ENCODE measurements at regions not wholly inside any gene's neighbourhood (a gene's known extent, or its start where the extent isn't known, plus 50 kb on each side); places are given as distances from the start of the nearest gene placed in this dataset.

DNA sequence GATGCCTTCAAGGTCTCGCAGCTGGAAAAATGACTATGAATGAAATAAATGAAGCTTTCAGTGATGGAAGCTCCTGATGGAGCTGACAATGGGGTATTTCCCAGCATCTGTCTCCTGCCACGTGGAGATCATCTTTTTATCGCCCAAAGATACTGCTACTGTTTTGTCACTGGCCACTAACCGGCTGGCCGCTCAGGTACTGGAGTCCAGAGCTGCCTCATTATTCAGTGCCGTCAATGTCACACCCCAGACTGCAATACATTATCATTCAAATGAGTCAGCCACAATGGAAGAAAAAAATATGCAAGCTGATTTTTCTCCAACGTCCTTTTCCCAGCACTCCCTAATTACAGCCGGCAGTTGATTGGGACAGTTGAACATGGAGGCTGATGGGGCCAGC lies 280.4 kb downstream of the ZSWIM6 start:
- H3K9ac ChIP-seq (ENCODE audit: low read length), result no peak overlapping the region
- no peaks in the 10 kb centered on the region for H3K4me1 ChIP-seq (ENCODE audit: insufficient read depth, low read length)
- no peak overlapping the region for H3K4me3 ChIP-seq (ENCODE audit: low read depth in 1 of 2, low read length in 2 of 2)
- no peaks in the 10 kb centered on the region for H3K9me3 ChIP-seq (ENCODE audit: low read length)
- no peak overlapping the region for H3K27ac ChIP-seq (ENCODE audit: low read depth, low read length)
- H3K27me3 ChIP-seq (ENCODE audit: control insufficient read depth in 1 of 2, insufficient read depth in 2 of 2, low read length in 2 of 2), result no peaks in the 10 kb centered on the region
- no peaks in the 10 kb centered on the region for H3K36me3 ChIP-seq (ENCODE audit: insufficient read depth, low read length)

- Histone ChIP-seq H3K9me3 (ENCODE audit: low read length) (no peaks in the 10 kb centered on the region), H3K27me3 (ENCODE audit: control insufficient read depth in 1 of 2, insufficient read depth in 2 of 2, low read length in 2 of 2) (no peaks in the 10 kb centered on the region), H3K9ac (ENCODE audit: low read length) (no peak overlapping the region), H3K4me1 (ENCODE audit: insufficient read depth, low read length) (no peaks in the 10 kb centered on the region), H3K27ac (ENCODE audit: low read depth, low read length) (no peak overlapping the region), H3K4me3 (ENCODE audit: low read depth in 1 of 2, low read length in 2 of 2) (no peak overlapping the region), H3K36me3 (ENCODE audit: insufficient read depth, low read length) (no peaks in the 10 kb centered on the region)
Observed at GRCh38 chr5:61613679-61614078, 281.6 kb downstream of the ZSWIM6 start.

GRCh38 chr5:61614606-61615005 lies 282.5 kb downstream of the ZSWIM6 start:
- Histone ChIP-seq H3K9ac (ENCODE audit: low read length) (no peak overlapping the region), H3K4me3 (ENCODE audit: low read depth in 1 of 2, low read length in 2 of 2) (no peak overlapping the region), H3K9me3 (ENCODE audit: low read length) (no peaks in the 10 kb centered on the region), H3K27ac (ENCODE audit: low read depth, low read length) (no peak overlapping the region), H3K27me3 (ENCODE audit: control insufficient read depth in 1 of 2, insufficient read depth in 2 of 2, low read length in 2 of 2) (no peaks in the 10 kb centered on the region), H3K4me1 (ENCODE audit: insufficient read depth, low read length) (peaks cover under 1% of the 10 kb centered on the region), H3K36me3 (ENCODE audit: insufficient read depth, low read length) (no peaks in the 10 kb centered on the region)

DNA sequence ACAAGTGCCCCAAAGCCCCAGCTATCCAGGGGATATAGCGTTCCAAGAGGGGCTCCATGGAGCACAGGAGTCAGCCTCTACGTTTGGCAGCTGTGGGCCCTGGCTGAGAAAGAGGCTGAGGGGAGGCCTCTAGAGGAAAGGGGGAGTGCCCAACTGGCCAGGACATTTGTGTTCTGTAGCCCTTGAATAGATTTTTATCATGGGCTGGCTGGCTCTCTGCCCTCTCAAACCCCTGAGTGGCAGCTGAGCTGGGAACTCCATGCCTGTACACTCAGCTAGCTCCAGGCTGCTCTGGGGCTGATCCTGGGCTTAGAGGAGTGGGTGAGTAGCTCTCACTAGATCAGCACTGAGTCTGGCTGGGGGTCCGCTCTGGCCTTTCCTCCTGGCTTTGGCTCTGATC lies 285.0 kb downstream of the ZSWIM6 start:
- Histone ChIP-seq H3K27ac (ENCODE audit: low read depth, low read length) (no peak overlapping the region), H3K9me3 (ENCODE audit: low read length) (no peaks in the 10 kb centered on the region), H3K4me3 (ENCODE audit: low read depth in 1 of 2, low read length in 2 of 2) (no peak overlapping the region), H3K9ac (ENCODE audit: low read length) (no peak overlapping the region), H3K27me3 (ENCODE audit: control insufficient read depth in 1 of 2, insufficient read depth in 2 of 2, low read length in 2 of 2) (no peaks in the 10 kb centered on the region), H3K4me1 (ENCODE audit: insufficient read depth, low read length) (peaks cover 19% of the 10 kb centered on the region), H3K36me3 (ENCODE audit: insufficient read depth, low read length) (no peaks in the 10 kb centered on the region)

GRCh38 chr5:61617995-61618525 lies 286.0 kb downstream of the ZSWIM6 start:
- Histone ChIP-seq H3K9me3 (ENCODE audit: low read length) (no peaks in the 10 kb centered on the region), H3K4me3 (ENCODE audit: low read depth in 1 of 2, low read length in 2 of 2) (no peak overlapping the region), H3K4me1 (ENCODE audit: insufficient read depth, low read length) (peaks cover 19% of the 10 kb centered on the region), H3K9ac (ENCODE audit: low read length) (no peak overlapping the region), H3K36me3 (ENCODE audit: insufficient read depth, low read length) (no peaks in the 10 kb centered on the region), H3K27ac (ENCODE audit: low read depth, low read length) (no peak overlapping the region), H3K27me3 (ENCODE audit: control insufficient read depth in 1 of 2, insufficient read depth in 2 of 2, low read length in 2 of 2) (no peaks in the 10 kb centered on the region)

DNA sequence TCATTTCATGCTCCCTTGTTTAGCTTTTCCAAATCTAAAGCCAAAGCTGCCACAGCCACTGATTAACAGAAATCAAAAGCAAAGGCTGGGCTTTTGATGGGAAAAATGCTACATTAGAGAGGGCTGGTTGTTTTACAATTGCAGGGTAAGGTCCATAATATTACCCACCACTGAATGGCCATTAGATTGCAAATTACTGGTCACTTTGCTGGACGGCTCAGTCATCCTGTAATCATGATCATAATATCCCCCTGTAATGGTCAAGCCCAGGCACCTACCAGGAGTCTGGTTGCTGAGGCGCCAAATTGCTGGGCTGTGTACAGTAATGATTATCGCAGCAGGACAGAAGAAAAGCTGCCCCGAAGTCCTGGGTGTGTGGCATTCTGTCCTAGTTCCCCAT lies 286.5 kb downstream of the ZSWIM6 start:
- H3K9ac ChIP-seq (ENCODE audit: low read length), result no peak overlapping the region
- no peak overlapping the region for H3K4me3 ChIP-seq (ENCODE audit: low read depth in 1 of 2, low read length in 2 of 2)
- H3K27ac ChIP-seq (ENCODE audit: low read depth, low read length), result no peak overlapping the region
- H3K36me3 ChIP-seq (ENCODE audit: insufficient read depth, low read length), result no peaks in the 10 kb centered on the region
- no peaks in the 10 kb centered on the region for H3K27me3 ChIP-seq (ENCODE audit: control insufficient read depth in 1 of 2, insufficient read depth in 2 of 2, low read length in 2 of 2)
- H3K4me1 ChIP-seq (ENCODE audit: insufficient read depth, low read length), result peaks cover 19% of the 10 kb centered on the region
- H3K9me3 ChIP-seq (ENCODE audit: low read length), result no peaks in the 10 kb centered on the region

DNA sequence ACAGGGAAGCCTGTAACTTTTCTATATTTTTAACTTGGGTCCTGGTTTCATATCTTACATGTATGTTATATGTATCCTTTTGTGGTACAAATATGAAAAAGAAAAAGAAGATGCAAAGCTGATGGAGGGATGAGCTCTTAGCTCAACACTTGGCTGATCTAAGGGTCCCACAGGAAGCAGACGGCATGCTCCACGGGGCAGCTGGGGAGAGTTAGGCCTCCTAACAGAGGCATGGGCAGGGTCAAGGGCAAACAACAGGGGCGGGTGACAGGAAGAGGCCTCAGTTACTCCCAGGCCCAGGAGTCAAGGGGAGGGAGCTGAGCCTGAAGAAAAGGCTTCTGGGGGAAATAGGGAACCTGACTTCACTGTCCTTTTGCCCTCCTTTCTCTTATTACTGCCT lies 287.2 kb downstream of the ZSWIM6 start:
- no peak overlapping the region for H3K27ac ChIP-seq (ENCODE audit: low read depth, low read length)
- no peaks in the 10 kb centered on the region for H3K9me3 ChIP-seq (ENCODE audit: low read length)
- no peaks in the 10 kb centered on the region for H3K36me3 ChIP-seq (ENCODE audit: insufficient read depth, low read length)
- no peaks in the 10 kb centered on the region for H3K27me3 ChIP-seq (ENCODE audit: control insufficient read depth in 1 of 2, insufficient read depth in 2 of 2, low read length in 2 of 2)
- H3K4me3 ChIP-seq (ENCODE audit: low read depth in 1 of 2, low read length in 2 of 2), result no peak overlapping the region
- H3K9ac ChIP-seq (ENCODE audit: low read length), result no peak overlapping the region
- peaks cover 19% of the 10 kb centered on the region for H3K4me1 ChIP-seq (ENCODE audit: insufficient read depth, low read length)

- H3K27ac ChIP-seq (ENCODE audit: low read depth, low read length), result no peak overlapping the region
Observed at GRCh38 chr5:61619777-61620518, 287.9 kb downstream of the ZSWIM6 start.

GRCh38 chr5:61620699-61621182 lies 288.7 kb downstream of the ZSWIM6 start:
- Histone ChIP-seq H3K27ac (ENCODE audit: low read depth, low read length) (no peak overlapping the region), H3K9ac (ENCODE audit: low read length) (no peak overlapping the region), H3K4me1 (ENCODE audit: insufficient read depth, low read length) (peaks cover 27% of the 10 kb centered on the region), H3K27me3 (ENCODE audit: control insufficient read depth in 1 of 2, insufficient read depth in 2 of 2, low read length in 2 of 2) (no peaks in the 10 kb centered on the region), H3K4me3 (ENCODE audit: low read depth in 1 of 2, low read length in 2 of 2) (no peak overlapping the region), H3K36me3 (ENCODE audit: insufficient read depth, low read length) (no peaks in the 10 kb centered on the region), H3K9me3 (ENCODE audit: low read length) (no peaks in the 10 kb centered on the region)

More at GRCh38 chr5:61619777-61620518, 287.9 kb downstream of the ZSWIM6 start:
- Histone ChIP-seq H3K27me3 (ENCODE audit: control insufficient read depth in 1 of 2, insufficient read depth in 2 of 2, low read length in 2 of 2) (no peaks in the 10 kb centered on the region), H3K9ac (ENCODE audit: low read length) (no peak overlapping the region), H3K36me3 (ENCODE audit: insufficient read depth, low read length) (no peaks in the 10 kb centered on the region), H3K4me3 (ENCODE audit: low read depth in 1 of 2, low read length in 2 of 2) (no peak overlapping the region), H3K4me1 (ENCODE audit: insufficient read depth, low read length) (peaks cover 21% of the 10 kb centered on the region), H3K9me3 (ENCODE audit: low read length) (no peaks in the 10 kb centered on the region)

DNA sequence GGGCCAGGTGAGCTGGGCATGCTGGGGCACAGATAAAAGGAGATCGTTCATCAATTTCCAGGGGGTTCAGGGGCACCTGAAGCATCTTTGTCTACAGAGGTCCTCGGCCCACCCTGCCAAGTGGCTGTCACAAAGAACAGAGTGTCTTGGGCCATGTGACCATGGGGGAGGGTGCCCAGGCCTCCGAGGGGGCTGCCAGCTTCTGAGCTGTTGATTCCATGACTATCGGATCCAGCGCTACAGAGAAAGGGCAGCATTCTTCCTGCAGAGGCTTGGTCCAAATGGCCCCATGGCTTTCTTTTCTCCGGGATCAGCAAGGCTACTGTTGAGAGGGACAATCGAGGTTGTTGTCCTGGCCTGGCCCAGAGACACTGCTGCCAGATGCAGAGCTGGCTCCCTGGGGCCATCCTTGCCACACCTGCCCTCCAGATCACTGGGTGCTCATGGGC lies 289.2 kb downstream of the ZSWIM6 start:
- Histone ChIP-seq H3K4me3 (ENCODE audit: low read depth in 1 of 2, low read length in 2 of 2) (no peak overlapping the region), H3K9ac (ENCODE audit: low read length) (no peak overlapping the region), H3K27ac (ENCODE audit: low read depth, low read length) (no peak overlapping the region), H3K27me3 (ENCODE audit: control insufficient read depth in 1 of 2, insufficient read depth in 2 of 2, low read length in 2 of 2) (no peaks in the 10 kb centered on the region), H3K36me3 (ENCODE audit: insufficient read depth, low read length) (no peaks in the 10 kb centered on the region), H3K9me3 (ENCODE audit: low read length) (no peaks in the 10 kb centered on the region), H3K4me1 (ENCODE audit: insufficient read depth, low read length) (peaks cover 27% of the 10 kb centered on the region)

DNA sequence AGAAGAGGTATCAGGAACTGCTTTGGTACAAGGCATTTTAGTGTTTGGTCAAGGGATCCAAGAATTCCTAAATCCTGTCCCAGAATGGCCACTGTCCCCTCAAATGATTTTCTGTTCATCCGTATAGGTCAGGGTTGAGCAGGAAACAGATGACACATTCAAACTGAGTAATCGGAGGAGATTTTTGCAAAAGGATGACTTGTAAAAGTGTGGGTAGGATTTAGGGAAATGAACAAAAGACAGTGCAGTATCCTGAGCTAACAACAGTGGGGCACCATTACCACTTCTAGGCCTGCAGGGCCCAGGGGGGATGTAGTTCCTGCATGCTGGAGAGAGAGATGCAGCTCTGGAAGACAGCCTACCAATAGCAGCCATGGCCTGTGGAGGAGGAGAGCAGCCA lies 290.1 kb downstream of the ZSWIM6 start:
- H3K4me3 ChIP-seq (ENCODE audit: low read depth in 1 of 2, low read length in 2 of 2), result no peak overlapping the region
- H3K9ac ChIP-seq (ENCODE audit: low read length), result no peak overlapping the region
- H3K9me3 ChIP-seq (ENCODE audit: low read length), result no peaks in the 10 kb centered on the region
- peaks cover 31% of the 10 kb centered on the region for H3K4me1 ChIP-seq (ENCODE audit: insufficient read depth, low read length)
- no peaks in the 10 kb centered on the region for H3K36me3 ChIP-seq (ENCODE audit: insufficient read depth, low read length)
- no peaks in the 10 kb centered on the region for H3K27me3 ChIP-seq (ENCODE audit: control insufficient read depth in 1 of 2, insufficient read depth in 2 of 2, low read length in 2 of 2)
- no peak overlapping the region for H3K27ac ChIP-seq (ENCODE audit: low read depth, low read length)

All from muscle layer of colon (tissue), 2 donors.